GM13977 (cell line): ENCODE measurements at regions not wholly inside any gene's neighbourhood (a gene's known extent, or its start where the extent isn't known, plus 50 kb on each side); places are given as distances from the start of the nearest gene placed in this dataset.

Experiments
- DNase-seq: peaks from one replicate; pipeline ENCODE4 v3.0.0; 2012; ENCODE audit warnings: low spot score
- in situ Hi-C: fragments of 300-500 bp; cut with MboI; formaldehyde crosslinking; loops from one replicate; pipeline ENCODE4 v1.12.0; 2022; ENCODE audit warnings: low sequenced_read_pairs, low pct_unique_long_range_greater_than_20kb, mixed read lengths, inconsistent platforms; ENCODE audit not compliant: unreplicated experiment
- TF ChIP-seq, protein P1 (sequence below): IDR thresholded peaks from 2 replicates; pipeline ENCODE4 v1.5.1; 2012; ENCODE audit warnings: mild to moderate bottlenecking, control low read depth; ENCODE audit not compliant: insufficient read depth; ENCODE audit errors: extremely low read depth, missing control alignments

- DNase-seq = no peak
- TF ChIP-seq, protein P1, sequence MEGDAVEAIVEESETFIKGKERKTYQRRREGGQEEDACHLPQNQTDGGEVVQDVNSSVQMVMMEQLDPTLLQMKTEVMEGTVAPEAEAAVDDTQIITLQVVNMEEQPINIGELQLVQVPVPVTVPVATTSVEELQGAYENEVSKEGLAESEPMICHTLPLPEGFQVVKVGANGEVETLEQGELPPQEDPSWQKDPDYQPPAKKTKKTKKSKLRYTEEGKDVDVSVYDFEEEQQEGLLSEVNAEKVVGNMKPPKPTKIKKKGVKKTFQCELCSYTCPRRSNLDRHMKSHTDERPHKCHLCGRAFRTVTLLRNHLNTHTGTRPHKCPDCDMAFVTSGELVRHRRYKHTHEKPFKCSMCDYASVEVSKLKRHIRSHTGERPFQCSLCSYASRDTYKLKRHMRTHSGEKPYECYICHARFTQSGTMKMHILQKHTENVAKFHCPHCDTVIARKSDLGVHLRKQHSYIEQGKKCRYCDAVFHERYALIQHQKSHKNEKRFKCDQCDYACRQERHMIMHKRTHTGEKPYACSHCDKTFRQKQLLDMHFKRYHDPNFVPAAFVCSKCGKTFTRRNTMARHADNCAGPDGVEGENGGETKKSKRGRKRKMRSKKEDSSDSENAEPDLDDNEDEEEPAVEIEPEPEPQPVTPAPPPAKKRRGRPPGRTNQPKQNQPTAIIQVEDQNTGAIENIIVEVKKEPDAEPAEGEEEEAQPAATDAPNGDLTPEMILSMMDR = no peak
- in situ Hi-C loops = no loop called here
These were observed 319.9 kb downstream of the BRD1 start for GRCh38 chr22:49507607-49508292.

DNA sequence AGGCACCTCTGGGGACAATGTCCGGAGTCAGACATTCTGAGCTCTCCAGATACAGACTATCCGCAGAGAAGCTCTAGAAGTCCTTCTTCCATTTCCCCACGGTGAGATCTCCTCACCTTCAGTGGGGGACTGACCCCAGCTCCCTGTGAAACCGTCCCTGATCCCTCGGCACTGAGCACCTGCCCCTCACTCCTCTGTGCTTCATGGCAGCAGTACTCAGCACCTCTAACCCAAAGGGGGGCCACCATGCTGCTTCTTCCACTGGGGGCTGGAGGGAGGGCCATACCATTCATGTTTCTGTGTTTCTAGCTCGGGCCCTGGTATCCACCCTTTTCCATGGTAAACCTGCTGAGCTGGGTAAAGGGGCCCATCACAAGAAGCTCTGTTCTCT, 321.7 kb downstream of the BRD1 start:
- no peak for DNase-seq
- TF ChIP-seq, protein P1 = no peak
- in situ Hi-C loops = no loop called here

DNA sequence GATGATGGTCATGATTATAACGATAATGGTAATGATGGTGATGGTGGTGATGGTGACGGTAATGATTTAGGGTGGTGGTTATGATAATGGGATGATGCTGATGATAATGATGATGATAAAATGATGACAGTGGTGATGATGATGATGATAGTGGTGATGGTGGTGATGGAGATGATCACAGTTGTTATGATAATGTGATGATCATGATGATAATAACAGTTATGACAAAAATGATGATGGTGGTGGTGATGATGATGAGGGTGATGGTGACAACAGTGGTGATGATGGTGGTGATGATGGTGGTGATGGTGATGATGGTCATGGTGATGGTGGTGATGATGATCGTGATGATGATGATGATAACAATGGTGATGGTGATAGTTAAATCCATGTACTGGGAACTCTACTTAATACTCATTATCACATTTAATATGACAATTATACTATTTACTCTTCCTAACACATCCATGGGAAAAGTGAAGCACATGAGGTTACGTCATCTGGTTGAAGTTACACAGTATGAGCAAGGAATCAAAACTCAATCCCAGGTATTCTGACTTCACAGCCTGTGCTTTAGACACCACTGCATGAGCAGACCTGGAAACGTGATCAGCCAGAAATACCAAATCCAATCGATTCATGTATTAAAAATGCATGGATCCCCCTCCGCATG, 322.2 kb downstream of the BRD1 start:
- TF ChIP-seq, protein P1 = no peak
- in situ Hi-C loops = no loop called here
- DNase-seq = no peak

DNA sequence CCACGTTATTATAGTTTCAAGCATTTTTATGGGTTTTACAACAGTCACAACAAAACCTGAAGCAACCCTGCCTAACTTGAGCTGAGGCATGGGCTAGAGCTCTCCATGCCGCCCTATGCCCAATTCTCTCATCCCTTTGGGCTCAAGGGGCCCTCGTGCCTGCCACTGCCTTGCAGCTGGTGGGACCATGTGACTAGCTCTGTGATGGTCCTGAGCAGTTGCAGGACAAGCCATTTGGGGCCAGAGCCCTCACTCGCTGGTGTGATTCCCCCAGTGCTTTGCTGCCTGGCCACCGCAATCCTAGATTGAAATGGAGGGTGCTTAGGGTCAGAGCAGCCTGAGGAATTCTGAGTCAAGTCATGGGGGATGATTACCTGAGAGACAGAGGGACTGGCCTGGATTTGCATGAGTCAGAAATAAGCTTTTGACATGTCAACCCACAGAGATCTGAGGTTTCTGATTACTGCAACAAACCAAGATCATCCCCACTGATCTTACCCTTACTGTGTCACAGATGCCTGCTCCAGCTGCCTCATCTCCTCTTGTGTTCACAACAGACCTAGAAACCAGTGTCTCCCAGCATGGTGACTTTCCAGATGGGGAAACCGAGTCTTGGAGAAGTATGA, 323.7 kb downstream of the BRD1 start:
- DNase-seq = peak; percentile 62
- in situ Hi-C loops = no loop called here

GRCh38 chr22:49503321-49503720, 324.4 kb downstream of the BRD1 start:
- in situ Hi-C loops = no loop called here
- TF ChIP-seq, protein P1 = no peak
- DNase-seq = no peak

More for the DNA sequence above, 323.7 kb downstream of the BRD1 start:
- TF ChIP-seq, protein P1 = no peak

DNA sequence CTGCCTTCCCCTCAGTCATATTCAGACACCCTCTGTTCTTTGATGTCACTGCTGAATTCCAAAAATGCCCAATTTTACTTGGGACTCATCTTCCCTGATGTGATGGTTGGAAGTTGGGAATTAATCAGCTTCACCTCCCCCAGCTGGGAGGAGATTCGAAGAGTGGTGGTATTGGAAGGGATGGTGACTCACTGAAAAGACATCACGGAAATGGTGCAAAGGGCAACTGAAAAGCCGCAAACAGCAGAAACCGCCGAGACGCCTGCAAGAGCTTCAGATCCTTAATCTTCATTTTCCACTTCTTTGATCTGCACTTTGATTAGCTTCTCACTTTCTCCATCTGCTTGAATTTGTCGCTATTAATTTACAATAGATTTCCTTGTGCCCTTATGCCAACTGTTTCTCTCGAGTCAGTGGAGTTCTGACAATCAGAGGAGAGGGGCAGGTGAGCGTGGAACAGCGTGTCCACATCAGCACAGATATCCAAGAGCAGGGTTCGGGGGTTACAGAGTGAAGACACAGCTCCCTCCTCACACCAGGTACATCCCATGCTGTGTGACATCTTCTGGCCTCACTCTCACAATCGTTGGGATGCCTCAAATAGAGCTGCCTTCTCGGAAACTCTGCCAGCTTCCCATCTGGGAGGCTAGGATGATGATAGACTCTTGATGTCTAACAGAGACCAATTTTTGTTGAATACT, 325.4 kb downstream of the BRD1 start:
- TF ChIP-seq, protein P1 = no peak
- in situ Hi-C loops = no loop called here
- no peak for DNase-seq
